Loucy (cell line): ENCODE measurements at regions not wholly inside any gene's neighbourhood (a gene's known extent, or its start where the extent isn't known, plus 50 kb on each side); places are given as distances from the start of the nearest gene placed in this dataset.

Experiments used
- CTCF ChIP-seq: fragments of 200-600 bp; sonication (generic); conservative IDR thresholded peaks from 2 replicates; pipeline ENCODE4 v1.5.1; 2014; ENCODE audit warnings: mild to moderate bottlenecking, antibody characterized with exemption, low read length
- EZH2phosphoT487 ChIP-seq: fragments of 200-600 bp; IDR thresholded peaks from 2 replicates; pipeline ENCODE4 v1.6.1; 2018; ENCODE audit warnings: antibody characterized with exemption, mild to moderate bottlenecking, moderate library complexity, borderline replicate concordance

GRCh38 chr5:173499471-173500212, 116.8 kb downstream of the BOD1 start:
- TF ChIP-seq CTCF: no peak
- TF ChIP-seq EZH2phosphoT487: no peak
